ENCODE measurements at regions not wholly inside any gene's neighbourhood (a gene's known extent, or its start where the extent isn't known, plus 50 kb on each side); places are given as distances from the start of the nearest gene placed in this dataset.
A peak's percentile ranks its signal among the peaks of the same experiment; 100 is the strongest.
"Not testable (repeated sequence)": the region's sequence is repeated elsewhere in the genome, so short reads cannot be mapped to it uniquely, and the experiment has no call there.

DNA sequence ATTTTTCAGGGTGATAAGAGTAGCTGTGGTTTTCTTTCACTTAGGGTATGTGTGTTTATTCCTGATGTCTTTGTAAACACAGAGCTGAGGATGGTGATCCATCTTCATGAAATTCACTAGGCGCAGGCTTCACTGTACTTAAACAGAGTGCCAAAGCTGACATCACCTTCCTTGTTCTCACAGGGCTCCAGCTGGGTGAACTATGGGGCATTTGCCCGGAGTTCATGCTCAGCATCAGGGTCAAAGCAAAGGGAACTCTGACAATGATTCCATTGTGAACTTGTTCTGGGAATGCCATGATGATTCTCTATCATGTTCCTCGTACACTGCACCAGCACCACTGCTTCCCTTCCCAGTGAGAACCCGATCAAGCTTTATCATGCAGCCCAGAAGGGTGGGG lies 184.8 kb upstream of the P2RY1 start:
- Mint-ChIP-seq H3K27ac (no peak overlapping the region), H3K4me1 (peaks cover 30% of the 10 kb centered on the region)

DNA sequence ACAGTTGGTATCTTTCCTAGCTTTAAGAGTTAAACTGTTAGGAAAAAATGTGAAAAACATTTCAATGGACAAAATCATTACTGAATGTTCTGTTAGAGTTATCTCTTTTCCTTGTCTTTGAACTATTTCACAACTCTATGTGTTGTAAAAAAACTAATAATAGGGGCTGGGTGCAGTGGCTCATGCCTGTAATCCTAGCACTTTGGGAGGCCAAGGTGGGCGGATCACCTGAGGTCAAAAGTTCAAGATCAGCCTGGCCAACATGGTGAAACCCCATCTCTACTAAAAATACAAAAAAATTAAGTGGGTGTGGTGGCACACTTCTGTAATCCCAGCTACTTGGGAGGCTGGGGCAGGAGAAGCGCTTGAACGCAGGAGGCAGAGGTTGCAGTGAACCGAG lies 184.0 kb upstream of the P2RY1 start:
- not testable (repeated sequence) for H3K27me3 Mint-ChIP-seq (ENCODE audit: low read depth); H3K4me3 Mint-ChIP-seq; DNase-seq (ENCODE audit: low spot score in 2 of 2, unreplicated experiment in 2 of 2); H3K36me3 Mint-ChIP-seq; H3K27ac Mint-ChIP-seq; H3K9me3 Mint-ChIP-seq
- peaks cover 30% of the 10 kb centered on the region for H3K4me1 Mint-ChIP-seq

More for the DNA sequence above, 184.8 kb upstream of the P2RY1 start:
- Mint-ChIP-seq H3K36me3 (no peaks in the 10 kb centered on the region), H3K27me3 (ENCODE audit: low read depth) (peaks cover 9% of the 10 kb centered on the region), H3K9me3 (peaks cover 6% of the 10 kb centered on the region), H3K4me3 (no peak overlapping the region)
- TF ChIP-seq, protein P1, sequence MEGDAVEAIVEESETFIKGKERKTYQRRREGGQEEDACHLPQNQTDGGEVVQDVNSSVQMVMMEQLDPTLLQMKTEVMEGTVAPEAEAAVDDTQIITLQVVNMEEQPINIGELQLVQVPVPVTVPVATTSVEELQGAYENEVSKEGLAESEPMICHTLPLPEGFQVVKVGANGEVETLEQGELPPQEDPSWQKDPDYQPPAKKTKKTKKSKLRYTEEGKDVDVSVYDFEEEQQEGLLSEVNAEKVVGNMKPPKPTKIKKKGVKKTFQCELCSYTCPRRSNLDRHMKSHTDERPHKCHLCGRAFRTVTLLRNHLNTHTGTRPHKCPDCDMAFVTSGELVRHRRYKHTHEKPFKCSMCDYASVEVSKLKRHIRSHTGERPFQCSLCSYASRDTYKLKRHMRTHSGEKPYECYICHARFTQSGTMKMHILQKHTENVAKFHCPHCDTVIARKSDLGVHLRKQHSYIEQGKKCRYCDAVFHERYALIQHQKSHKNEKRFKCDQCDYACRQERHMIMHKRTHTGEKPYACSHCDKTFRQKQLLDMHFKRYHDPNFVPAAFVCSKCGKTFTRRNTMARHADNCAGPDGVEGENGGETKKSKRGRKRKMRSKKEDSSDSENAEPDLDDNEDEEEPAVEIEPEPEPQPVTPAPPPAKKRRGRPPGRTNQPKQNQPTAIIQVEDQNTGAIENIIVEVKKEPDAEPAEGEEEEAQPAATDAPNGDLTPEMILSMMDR (IDR thresholded peaks at IDR 0.05; ENCODE audit: unreplicated experiment) = no peak
- DNase-seq (ENCODE audit: low spot score in 2 of 2, unreplicated experiment in 2 of 2) = no peak

DNA sequence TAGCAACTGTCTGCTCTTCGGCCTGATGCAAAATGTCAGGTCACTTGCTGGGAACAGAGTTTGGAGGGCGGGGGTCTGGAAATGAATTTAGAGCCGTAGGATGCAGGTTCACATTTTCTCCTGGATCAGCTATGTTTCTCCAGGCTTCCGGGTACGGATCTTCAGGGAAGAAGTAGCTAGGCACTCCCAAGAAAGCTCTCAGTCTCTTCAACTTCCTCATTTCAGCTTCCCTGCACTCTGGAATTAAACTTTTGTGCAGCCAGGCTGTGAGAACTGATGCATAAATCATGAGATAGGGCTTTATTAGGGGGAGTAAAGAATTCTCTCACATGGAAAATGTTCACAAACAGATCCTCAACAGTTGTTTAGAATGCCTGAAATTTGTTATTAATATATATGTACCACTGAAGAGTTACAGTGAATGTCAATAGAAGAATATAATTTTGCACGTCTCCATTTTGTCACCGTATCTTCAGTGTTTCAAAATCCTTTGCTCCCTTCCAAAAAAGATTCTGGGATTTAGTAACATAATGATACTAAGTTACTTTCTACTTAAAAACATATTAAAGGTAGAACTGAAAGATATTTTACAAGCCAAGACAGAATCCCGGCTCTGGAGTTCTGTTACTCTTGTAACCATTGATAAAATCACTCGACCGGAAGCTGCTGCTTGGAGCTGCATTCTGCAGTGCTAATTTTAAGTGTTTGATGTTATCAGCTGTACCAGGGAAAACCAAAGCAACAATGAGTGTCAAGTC lies 178.5 kb upstream of the P2RY1 start:
- Mint-ChIP-seq H3K36me3 (no peaks in the 10 kb centered on the region), H3K4me1 (peaks cover 23% of the 10 kb centered on the region), H3K9me3 (peaks cover 8% of the 10 kb centered on the region), H3K4me3 (peak overlapping the region; percentile 34), H3K27me3 (ENCODE audit: low read depth) (peaks cover 3% of the 10 kb centered on the region), H3K27ac (peak overlapping the region; percentile 64)
- DNase-seq (ENCODE audit: low spot score in 2 of 2, unreplicated experiment in 2 of 2) = no peak
- TF ChIP-seq, protein P1 (IDR thresholded peaks at IDR 0.05; ENCODE audit: unreplicated experiment) = no peak

DNA sequence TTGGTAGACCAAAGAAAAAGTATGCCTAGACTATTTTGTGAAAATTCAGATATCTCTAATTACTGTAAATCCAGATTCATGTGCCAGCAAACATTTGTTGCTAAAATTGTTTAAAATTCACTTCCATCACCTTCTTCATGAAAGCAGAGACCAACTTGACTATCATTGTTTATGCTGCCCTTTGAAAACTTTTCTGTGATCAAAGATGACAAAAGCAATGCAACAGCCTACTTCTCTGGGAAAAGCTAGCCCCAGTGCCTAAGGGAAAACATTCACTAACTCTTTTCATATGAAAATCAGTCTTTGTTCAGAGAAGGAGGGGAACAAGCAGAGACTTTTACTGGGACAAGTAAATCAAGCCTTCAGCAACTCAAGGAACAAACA lies 178.0 kb upstream of the P2RY1 start:
- H3K27ac Mint-ChIP-seq = peak overlapping the region; percentile 41

DNA sequence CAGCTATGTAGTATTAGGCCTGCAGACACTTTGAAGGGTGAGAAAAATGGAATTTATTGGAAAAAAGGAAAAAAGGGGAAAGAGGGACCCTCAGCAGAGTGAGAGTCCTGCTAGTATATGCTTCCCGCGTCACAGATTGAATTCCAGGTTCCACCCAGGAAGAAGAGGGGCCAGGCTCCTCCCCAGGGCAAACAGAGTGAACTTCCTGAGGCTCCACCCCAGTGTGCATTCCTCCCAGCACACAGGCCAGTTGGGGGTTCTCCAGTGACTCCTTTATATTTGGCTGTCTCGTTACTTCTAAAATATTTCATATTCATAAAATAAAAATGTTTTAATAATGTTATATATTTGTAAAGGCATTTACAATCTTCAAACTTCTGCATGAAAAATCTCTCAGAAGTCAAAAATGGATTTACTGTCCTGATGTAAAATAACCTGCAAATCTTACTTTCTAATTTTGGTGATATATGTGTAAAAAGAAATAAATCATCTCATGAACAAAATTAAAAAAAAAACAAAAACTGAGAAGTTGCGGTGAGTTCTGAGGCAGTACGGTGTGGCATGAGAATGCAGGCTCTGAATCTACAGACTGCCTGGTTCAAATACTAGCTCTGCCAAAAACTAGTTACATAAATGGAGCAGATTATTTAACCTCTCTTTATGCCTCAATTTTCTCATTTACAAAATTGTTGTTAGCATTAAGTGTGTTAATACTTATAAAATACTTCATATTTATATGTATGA lies 175.8 kb upstream of the P2RY1 start:
- H3K36me3 Mint-ChIP-seq = no peaks in the 10 kb centered on the region
- no peaks in the 10 kb centered on the region for H3K27me3 Mint-ChIP-seq (ENCODE audit: low read depth)
- no peak overlapping the region for H3K4me3 Mint-ChIP-seq
- H3K27ac Mint-ChIP-seq = no peak overlapping the region
- TF ChIP-seq, protein P1 (IDR thresholded peaks at IDR 0.05; ENCODE audit: unreplicated experiment) = no peak
- peaks cover 15% of the 10 kb centered on the region for H3K4me1 Mint-ChIP-seq
- DNase-seq (ENCODE audit: low spot score in 2 of 2, unreplicated experiment in 2 of 2) = no peak
- peaks cover 22% of the 10 kb centered on the region for H3K9me3 Mint-ChIP-seq

More for the DNA sequence above, 178.0 kb upstream of the P2RY1 start:
- Mint-ChIP-seq H3K4me3 (peak overlapping the region; percentile 34), H3K9me3 (peaks cover 12% of the 10 kb centered on the region), H3K27me3 (ENCODE audit: low read depth) (peaks cover 3% of the 10 kb centered on the region), H3K4me1 (peaks cover 21% of the 10 kb centered on the region), H3K36me3 (no peaks in the 10 kb centered on the region)
- no peak for DNase-seq (ENCODE audit: low spot score in 2 of 2, unreplicated experiment in 2 of 2)
- TF ChIP-seq, protein P1 (IDR thresholded peaks at IDR 0.05; ENCODE audit: unreplicated experiment) = no peak

DNA sequence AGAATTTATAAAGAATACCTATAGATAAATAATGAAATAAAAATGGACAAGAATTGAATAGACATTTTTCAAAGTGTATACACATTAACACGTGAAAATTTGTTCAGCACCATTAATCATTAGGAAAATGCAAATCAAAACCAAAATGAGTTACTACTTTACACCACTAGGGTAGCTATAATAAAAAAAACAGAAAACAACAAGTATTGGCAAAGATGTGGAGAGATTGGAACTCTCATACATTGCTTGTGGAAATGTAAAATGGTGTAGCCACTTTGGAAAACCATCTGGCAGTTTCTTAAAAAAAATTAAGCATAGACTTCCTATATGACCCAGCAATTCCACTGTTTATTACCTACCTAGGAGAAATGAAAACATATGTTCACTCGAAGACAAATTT lies 172.8 kb upstream of the P2RY1 start:
- H3K27me3 Mint-ChIP-seq (ENCODE audit: low read depth) = no peaks in the 10 kb centered on the region
- H3K9me3 Mint-ChIP-seq = peaks cover 22% of the 10 kb centered on the region
- no peak for DNase-seq (ENCODE audit: low spot score in 2 of 2, unreplicated experiment in 2 of 2)
- H3K4me3 Mint-ChIP-seq = no peak overlapping the region
- no peaks in the 10 kb centered on the region for H3K36me3 Mint-ChIP-seq
- peaks cover 16% of the 10 kb centered on the region for H3K4me1 Mint-ChIP-seq
- no peak overlapping the region for H3K27ac Mint-ChIP-seq
- TF ChIP-seq, protein P1 (IDR thresholded peaks at IDR 0.05; ENCODE audit: unreplicated experiment) = peak; percentile 60

All from mesothelial cell of epicardium (in vitro differentiated cells).